HPDE6-E6E7 (cell line): ENCODE measurements at regions not wholly inside any gene's neighbourhood (a gene's known extent, or its start where the extent isn't known, plus 50 kb on each side); places are given as distances from the start of the nearest gene placed in this dataset.

Experiments used
- DNase-seq: peaks from one replicate; pipeline ENCODE4 v3.0.0; 2011; ENCODE audit warnings: missing footprints; ENCODE audit errors: extremely low spot score

DNA sequence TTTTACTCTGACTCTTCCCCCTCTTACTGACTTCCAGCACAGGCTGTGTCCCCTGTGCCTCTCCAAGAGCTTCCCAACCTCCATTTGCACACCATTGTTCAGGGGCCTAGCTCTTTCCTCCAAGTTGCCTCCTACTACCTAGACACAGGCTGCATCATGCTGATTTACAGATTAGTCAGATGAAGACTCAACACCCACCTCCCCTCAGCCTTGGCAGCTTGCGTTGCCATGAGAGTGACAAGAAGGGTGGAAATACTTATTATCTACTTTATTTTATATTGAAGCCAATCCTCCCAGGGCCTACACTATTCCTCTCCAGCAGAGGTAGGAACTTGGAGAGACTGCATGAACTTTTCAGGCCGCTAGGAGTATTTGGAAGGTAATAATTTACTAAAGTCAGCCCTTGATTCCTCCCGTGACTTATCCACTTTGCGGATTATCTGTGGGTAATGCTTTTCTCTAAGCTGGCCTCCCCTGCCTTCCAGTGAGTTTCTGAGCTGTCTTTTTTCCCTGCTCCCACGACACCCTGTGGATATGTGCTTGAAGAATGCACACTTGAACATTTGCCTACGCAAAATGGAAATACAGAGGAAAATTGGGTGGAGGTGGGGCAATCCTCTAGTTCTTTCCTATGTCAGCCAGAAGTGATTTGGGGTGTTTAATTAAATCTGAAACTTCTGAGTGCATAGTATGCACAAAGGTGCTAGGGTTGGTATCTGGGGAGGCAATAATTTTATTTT is 74.1 kb upstream of the TMEM164 start:
- no peak for DNase-seq

DNA sequence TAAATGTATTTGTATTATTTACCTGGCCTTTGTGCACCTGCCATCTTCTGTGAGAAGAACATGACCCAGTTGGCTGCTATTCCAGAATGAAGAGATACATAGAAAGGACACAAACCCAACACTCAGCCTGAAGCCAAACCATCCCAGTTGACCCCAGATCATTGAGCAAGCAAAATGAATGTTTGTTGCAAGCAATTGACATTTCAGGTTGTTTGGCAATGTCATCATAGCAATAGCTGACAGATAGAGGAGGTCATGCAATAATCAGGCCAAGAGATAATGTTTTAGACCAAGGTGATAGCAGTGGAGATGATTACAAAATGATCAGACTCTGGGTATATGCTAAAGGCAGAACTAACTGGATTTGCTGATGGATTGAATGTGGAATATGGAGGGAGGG is 71.2 kb upstream of the TMEM164 start:
- no peak for DNase-seq

- DNase-seq = no peak
Measured at GRCh38 chrX:109934434-109934833, 68.5 kb upstream of the TMEM164 start.

GRCh38 chrX:109934935-109935334 is 68.0 kb upstream of the TMEM164 start:
- DNase-seq = no peak

DNA sequence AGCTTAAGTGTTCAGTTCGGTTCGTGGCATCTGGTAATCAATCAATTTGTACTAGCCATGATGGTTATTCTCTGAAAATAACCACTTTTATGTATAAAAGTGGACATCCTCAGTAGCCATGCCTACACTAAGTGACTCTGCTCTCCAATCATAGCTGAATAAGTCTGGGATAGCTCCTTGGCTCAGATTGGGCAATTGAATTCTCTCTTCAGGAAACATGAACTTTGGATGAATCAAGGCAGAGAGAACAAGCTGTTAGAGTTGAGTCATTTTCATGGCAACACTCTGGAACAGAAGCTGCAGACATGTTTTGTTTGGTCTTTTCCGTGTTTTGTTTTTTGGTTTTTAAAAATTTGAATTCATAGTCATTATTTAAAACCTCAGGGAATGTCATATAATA is 66.8 kb upstream of the TMEM164 start:
- no peak for DNase-seq

DNA sequence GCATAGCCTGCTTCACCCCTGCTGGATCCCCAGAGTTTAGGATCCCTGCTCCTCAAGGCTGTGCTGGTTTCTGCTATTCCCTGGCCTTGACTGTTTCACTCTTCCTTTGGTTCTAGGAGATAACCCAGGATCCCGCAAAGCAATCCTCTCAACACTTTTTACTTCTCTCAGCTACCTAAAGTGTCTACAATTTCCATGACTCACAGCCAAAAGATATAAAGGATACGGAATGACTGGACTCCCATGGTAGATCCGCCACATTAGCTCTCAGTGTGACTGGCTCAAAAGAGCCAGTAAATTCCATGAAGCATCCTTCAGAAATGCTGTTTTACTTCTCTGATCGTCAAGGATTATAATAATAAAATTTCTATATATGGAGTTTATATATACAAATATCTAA is 66.3 kb upstream of the TMEM164 start:
- no peak for DNase-seq

- DNase-seq = no peak
Measured at GRCh38 chrX:109939498-109939897, 63.4 kb upstream of the TMEM164 start.

DNA sequence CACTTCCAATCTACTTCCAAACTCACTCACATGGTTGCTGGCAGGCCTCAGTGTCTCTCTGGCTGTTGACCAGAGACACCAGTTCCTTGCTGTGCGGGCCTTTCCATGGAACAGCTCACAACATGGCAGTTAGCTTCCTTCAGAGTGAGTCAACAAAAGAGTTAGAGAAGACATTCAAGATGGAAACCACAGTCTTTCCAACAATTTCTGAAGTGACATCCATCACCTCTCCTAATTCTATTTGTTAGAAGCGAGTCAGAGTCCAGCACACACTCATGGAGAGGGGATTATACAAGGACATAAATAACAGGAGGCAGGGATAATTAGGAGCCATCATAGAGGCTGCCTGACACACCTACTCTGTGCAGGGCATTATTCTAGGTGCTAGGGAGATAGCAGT is 62.5 kb upstream of the TMEM164 start:
- DNase-seq = no peak

GRCh38 chrX:109943092-109943739 is 59.7 kb upstream of the TMEM164 start:
- no peak for DNase-seq

- no peak for DNase-seq
Measured at GRCh38 chrX:109943740-109944092, 59.2 kb upstream of the TMEM164 start.

- no peak for DNase-seq
Measured at GRCh38 chrX:109952050-109952449, 50.9 kb upstream of the TMEM164 start.

- DNase-seq = no peak
Measured at GRCh38 chrX:109952985-109953905, 49.7 kb upstream of the TMEM164 start.
